Thoracic aorta (tissue), 2 donors: ENCODE measurements at regions not wholly inside any gene's neighbourhood (a gene's known extent, or its start where the extent isn't known, plus 50 kb on each side); places are given as distances from the start of the nearest gene placed in this dataset.

Experiments used
- ATAC-seq: fragments of 150-250 bp; one replicate; pipeline ENCODE4 v1.8.0; 2017; ENCODE audit warnings: low read depth; ENCODE audit not compliant: insufficient number of reproducible peaks, low FRiP score
- DNase-seq: peaks from one replicate; pipeline ENCODE4 v3.0.0-alpha.2; 2020; ENCODE audit warnings: low spot score
- H3K27ac ChIP-seq, 2 donors: fragments of 200-600 bp; sonication (generic); 1 replicate in 1 of 2; 2 replicates in 1 of 2; pipeline ENCODE4 v1.5.1; 2016; ENCODE audit warnings: mild to moderate bottlenecking in 2 of 2, moderate library complexity in 2 of 2
- H3K27me3 ChIP-seq: fragments of 200-600 bp; sonication (generic); replicated peaks from 2 replicates; pipeline ENCODE4 v1.6.0; 2016; ENCODE audit warnings: mild to moderate bottlenecking; ENCODE audit not compliant: insufficient read depth
- H3K36me3 ChIP-seq: fragments of 200-600 bp; sonication (generic); one replicate; pipeline ENCODE4 v1.5.1; 2016
- H3K4me1 ChIP-seq, 2 donors: fragments of 200-600 bp; sonication (generic); 1 replicate in 1 of 2; 2 replicates in 1 of 2; pipeline versions ENCODE4 v1.5.1 to v1.6.0; 2016; ENCODE audit warnings: low read depth in 2 of 2, mild to moderate bottlenecking in 1 of 2; ENCODE audit not compliant: control insufficient read depth in 1 of 2
- H3K4me3 ChIP-seq: fragments of 200-600 bp; sonication (generic); 2 replicates; pipeline ENCODE4 v1.5.1; 2016; ENCODE audit warnings: mild to moderate bottlenecking
- H3K9me3 ChIP-seq: fragments of 200-600 bp; sonication (generic); 2 replicates; pipeline ENCODE4 v1.5.1; 2016
- TF ChIP-seq, protein P1 (sequence below): fragments of 200-600 bp; sonication (generic); IDR thresholded peaks from one replicate; pipeline ENCODE4 v1.5.1; 2019; ENCODE audit warnings: antibody characterized with exemption

- TF ChIP-seq, protein P1, sequence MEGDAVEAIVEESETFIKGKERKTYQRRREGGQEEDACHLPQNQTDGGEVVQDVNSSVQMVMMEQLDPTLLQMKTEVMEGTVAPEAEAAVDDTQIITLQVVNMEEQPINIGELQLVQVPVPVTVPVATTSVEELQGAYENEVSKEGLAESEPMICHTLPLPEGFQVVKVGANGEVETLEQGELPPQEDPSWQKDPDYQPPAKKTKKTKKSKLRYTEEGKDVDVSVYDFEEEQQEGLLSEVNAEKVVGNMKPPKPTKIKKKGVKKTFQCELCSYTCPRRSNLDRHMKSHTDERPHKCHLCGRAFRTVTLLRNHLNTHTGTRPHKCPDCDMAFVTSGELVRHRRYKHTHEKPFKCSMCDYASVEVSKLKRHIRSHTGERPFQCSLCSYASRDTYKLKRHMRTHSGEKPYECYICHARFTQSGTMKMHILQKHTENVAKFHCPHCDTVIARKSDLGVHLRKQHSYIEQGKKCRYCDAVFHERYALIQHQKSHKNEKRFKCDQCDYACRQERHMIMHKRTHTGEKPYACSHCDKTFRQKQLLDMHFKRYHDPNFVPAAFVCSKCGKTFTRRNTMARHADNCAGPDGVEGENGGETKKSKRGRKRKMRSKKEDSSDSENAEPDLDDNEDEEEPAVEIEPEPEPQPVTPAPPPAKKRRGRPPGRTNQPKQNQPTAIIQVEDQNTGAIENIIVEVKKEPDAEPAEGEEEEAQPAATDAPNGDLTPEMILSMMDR: no peak
- Histone ChIP-seq H3K27ac (no peak overlapping the region), H3K4me1 (no peaks in the 10 kb centered on the region), H3K9me3 (no peaks in the 10 kb centered on the region), H3K4me3 (no peak overlapping the region), H3K27me3 (no peaks in the 10 kb centered on the region), H3K36me3 (no peaks in the 10 kb centered on the region)
- no peak for ATAC-seq
- no peak for DNase-seq
These were observed 60.2 kb upstream of the TOP3B start for GRCh38 chr22:22042599-22043295.

GRCh38 chr22:22042009-22042408 is 59.4 kb upstream of the TOP3B start:
- TF ChIP-seq, protein P1: no peak
- Histone ChIP-seq H3K4me1 (no peaks in the 10 kb centered on the region), H3K27me3 (no peaks in the 10 kb centered on the region), H3K27ac (no peak overlapping the region), H3K36me3 (no peaks in the 10 kb centered on the region), H3K4me3 (no peak overlapping the region), H3K9me3 (no peaks in the 10 kb centered on the region)
- ATAC-seq (no peak), DNase-seq (no peak)

DNA sequence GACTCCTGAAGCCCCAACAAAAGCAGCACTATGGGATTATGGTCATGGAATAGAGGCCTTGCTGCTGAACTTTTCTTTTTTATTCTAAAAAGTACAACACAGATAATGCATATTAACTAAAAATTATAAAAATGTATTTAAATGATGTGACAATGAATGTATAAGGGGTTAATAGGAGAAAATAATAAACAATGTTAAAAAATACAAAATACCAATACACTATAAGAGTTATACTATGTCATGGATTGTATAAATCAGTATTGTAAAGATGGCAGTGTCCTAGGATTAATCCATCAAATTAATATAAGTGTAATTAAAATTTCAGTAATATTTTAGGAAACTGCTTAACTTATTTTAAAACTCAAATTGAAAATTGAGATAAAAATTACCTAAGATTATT is 58.3 kb upstream of the TOP3B start:
- TF ChIP-seq, protein P1: no peak
- no peaks in the 10 kb centered on the region for H3K9me3 ChIP-seq
- no peak overlapping the region for H3K4me3 ChIP-seq
- H3K27ac ChIP-seq: no peak overlapping the region
- no peaks in the 10 kb centered on the region for H3K36me3 ChIP-seq
- ATAC-seq: no peak
- DNase-seq: no peak
- no peaks in the 10 kb centered on the region for H3K27me3 ChIP-seq
- H3K4me1 ChIP-seq: no peaks in the 10 kb centered on the region

GRCh38 chr22:22040472-22040871 is 57.9 kb upstream of the TOP3B start:
- Histone ChIP-seq H3K4me3 (no peak overlapping the region), H3K36me3 (no peaks in the 10 kb centered on the region), H3K4me1 (no peaks in the 10 kb centered on the region), H3K9me3 (no peaks in the 10 kb centered on the region), H3K27ac (no peak overlapping the region), H3K27me3 (no peaks in the 10 kb centered on the region)
- ATAC-seq: no peak
- TF ChIP-seq, protein P1: no peak
- no peak for DNase-seq

DNA sequence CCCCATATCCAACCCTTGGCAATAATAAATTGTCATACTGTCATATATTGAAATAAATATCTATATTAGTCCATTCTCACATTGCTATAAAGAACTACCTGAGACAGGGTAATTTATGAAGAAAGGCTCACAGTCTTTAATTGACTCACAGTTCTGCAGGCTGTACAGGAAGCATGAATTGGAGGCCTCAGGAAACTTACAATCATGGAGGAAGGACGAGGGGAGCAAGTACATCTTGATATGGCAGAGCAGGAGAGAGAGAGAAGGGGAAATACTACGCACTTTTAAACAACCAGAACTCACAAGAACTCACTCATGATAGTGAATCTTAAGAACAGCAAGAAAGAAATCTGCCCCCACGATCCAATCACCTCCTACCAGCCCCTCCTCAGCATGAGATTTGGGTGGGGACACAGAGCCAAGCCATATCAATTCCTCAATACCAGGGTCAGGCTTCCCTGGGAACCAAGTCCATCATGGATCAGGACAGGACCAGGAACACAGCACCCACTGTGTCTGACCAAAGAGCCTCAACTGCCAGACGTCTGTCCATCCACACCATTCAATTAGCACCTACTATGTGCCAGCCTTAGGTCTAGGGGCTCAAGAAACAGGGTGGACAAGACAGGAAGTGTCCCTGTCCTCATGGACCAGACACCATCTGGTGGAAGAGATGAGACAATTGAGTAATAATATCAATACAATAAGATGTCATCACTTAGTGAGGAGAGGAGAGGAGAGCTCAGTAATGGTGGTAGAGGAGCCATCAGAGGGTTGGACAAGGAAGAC is 56.9 kb upstream of the TOP3B start:
- Histone ChIP-seq H3K27ac (no peak overlapping the region), H3K36me3 (no peaks in the 10 kb centered on the region), H3K27me3 (no peaks in the 10 kb centered on the region), H3K4me3 (no peak overlapping the region), H3K4me1 (no peaks in the 10 kb centered on the region), H3K9me3 (no peaks in the 10 kb centered on the region)
- TF ChIP-seq, protein P1: no peak
- ATAC-seq (no peak), DNase-seq (no peak)
